ENCODE measurements at regions not wholly inside any gene's neighbourhood (a gene's known extent, or its start where the extent isn't known, plus 50 kb on each side); places are given as distances from the start of the nearest gene placed in this dataset.

DNA sequence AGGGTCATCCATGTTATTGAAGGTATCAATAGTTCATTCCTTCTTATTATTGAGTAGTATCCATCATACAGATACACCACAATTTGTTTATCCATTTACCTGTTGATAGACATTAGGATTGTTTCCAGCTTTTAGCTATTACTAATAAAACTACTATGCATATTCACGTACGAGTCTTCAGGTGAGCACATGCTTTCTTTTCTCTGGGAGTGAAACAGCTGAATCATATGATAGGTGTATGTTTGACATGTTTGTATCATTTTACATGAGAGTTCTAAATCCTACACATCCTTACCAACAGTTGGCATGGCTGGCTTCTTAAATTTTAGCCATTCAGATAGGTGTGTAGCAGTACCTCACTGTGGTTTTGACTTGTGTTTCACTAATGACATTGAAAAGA lies 556.6 kb upstream of the DIPK2B start:
- TF ChIP-seq, protein P1, sequence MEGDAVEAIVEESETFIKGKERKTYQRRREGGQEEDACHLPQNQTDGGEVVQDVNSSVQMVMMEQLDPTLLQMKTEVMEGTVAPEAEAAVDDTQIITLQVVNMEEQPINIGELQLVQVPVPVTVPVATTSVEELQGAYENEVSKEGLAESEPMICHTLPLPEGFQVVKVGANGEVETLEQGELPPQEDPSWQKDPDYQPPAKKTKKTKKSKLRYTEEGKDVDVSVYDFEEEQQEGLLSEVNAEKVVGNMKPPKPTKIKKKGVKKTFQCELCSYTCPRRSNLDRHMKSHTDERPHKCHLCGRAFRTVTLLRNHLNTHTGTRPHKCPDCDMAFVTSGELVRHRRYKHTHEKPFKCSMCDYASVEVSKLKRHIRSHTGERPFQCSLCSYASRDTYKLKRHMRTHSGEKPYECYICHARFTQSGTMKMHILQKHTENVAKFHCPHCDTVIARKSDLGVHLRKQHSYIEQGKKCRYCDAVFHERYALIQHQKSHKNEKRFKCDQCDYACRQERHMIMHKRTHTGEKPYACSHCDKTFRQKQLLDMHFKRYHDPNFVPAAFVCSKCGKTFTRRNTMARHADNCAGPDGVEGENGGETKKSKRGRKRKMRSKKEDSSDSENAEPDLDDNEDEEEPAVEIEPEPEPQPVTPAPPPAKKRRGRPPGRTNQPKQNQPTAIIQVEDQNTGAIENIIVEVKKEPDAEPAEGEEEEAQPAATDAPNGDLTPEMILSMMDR (IDR thresholded peaks at IDR 0.05; ENCODE audit: control insufficient read depth, insufficient read depth, low read depth, low read length, missing control alignments): no peak
- DNase-seq (ENCODE audit: low read depth): no peak
- no peak overlapping the region for H3K4me3 ChIP-seq (ENCODE audit: control insufficient read depth, low read depth, low read length)

DNA sequence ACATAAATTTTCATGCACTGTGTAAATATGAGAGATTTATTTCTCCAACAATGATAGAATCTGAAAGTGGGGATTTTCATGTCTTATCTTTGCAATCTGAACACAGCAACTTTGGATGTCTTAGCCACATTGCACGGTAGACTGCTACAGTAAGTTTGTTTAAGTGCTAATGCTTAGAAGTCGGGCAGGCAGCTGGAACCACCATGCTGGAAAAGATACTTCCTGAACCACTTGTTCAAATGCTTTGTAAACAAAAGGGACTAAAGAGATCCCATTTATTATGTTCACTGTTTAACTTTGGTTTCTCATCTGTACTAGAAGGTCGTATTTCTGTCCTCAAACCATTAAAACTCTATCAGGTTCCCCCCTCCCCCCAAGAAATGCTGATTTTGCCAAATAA lies 555.9 kb upstream of the DIPK2B start:
- TF ChIP-seq, protein P1 (IDR thresholded peaks at IDR 0.05; ENCODE audit: control insufficient read depth, insufficient read depth, low read depth, low read length, missing control alignments): no peak
- DNase-seq (ENCODE audit: low read depth): no peak
- H3K4me3 ChIP-seq (ENCODE audit: control insufficient read depth, low read depth, low read length): no peak overlapping the region

DNA sequence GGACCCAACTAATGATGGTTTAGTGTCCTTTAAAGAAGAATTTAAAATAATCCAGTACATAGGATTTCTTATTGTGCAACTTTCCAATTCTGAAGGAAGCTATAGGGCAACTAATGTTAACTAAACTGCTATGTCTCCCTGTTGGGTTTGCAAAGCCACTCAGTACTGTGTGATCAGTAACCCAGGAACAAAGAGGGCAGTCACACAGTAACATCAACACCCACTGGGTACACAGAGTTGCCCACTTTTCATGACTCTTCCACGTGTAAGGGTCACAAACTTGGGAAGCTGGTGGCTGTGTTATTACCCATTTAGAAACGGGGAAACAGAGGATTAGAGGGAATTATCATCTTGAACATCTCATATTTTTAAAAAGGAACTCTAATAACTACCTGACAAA lies 555.0 kb upstream of the DIPK2B start:
- TF ChIP-seq, protein P1 (IDR thresholded peaks at IDR 0.05; ENCODE audit: control insufficient read depth, insufficient read depth, low read depth, low read length, missing control alignments): no peak
- H3K4me3 ChIP-seq (ENCODE audit: control insufficient read depth, low read depth, low read length): no peak overlapping the region
- no peak for DNase-seq (ENCODE audit: low read depth)

DNA sequence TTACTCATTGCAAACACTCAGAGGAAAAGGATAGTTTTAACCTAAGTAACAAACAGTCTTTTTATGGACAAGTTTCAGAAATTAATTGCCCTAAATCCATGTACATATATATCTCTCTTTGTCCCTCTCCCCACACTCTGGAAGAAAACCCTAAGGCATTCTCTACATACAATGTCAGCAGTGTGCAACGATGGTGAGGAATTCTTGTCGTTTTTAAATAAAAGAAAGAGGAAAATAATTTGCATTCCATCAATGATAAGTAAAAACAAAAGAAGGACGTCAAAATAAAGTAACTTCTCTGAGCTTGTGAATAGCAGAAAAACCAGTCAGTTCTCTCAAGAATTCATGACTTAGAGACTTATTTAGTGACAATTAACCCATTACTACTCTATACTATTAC lies 550.5 kb upstream of the DIPK2B start:
- DNase-seq (ENCODE audit: low read depth): no peak
- H3K4me3 ChIP-seq (ENCODE audit: control insufficient read depth, low read depth, low read length): no peak overlapping the region
- TF ChIP-seq, protein P1 (IDR thresholded peaks at IDR 0.05; ENCODE audit: control insufficient read depth, insufficient read depth, low read depth, low read length, missing control alignments): no peak

DNA sequence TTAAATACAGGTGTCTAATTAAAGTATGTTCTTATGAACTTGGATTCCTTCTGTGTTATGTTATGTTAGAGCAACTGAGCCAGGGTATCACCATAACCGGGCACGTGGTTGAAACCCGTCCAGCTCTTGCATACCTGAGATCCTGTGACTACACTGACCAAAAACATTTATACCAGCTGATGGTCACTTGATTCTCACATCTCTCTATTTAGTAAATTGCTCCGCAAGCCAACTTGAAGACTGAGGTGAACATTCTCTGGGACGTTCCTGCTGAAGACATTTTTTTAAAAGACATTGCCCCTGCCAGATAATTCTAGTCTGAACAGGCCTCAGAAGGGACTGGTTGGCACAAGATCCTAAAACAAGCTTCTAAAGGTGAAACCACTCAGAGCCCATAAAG lies 550.0 kb upstream of the DIPK2B start:
- no peak overlapping the region for H3K4me3 ChIP-seq (ENCODE audit: control insufficient read depth, low read depth, low read length)
- TF ChIP-seq, protein P1 (IDR thresholded peaks at IDR 0.05; ENCODE audit: control insufficient read depth, insufficient read depth, low read depth, low read length, missing control alignments): no peak
- no peak for DNase-seq (ENCODE audit: low read depth)

DNA sequence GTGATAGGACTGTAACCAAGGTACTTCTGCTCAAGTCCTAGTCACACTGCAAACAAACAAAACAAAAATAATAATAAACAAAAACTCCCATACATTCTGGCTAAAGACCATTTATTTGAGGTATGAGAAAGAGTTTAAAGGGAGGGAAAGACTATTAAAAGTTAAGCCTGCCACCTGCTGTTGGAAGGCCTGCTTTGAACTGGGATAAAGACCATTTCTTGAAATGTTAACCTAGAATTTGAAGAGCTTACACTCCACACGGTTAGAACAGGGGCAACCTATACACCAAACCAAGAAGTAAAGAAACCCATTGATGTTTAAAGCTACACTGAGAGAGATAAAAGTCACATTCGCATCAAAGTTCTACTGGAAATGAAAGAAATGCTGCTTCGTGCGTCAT lies 548.7 kb upstream of the DIPK2B start:
- H3K4me3 ChIP-seq (ENCODE audit: control insufficient read depth, low read depth, low read length): no peak overlapping the region
- no peak for DNase-seq (ENCODE audit: low read depth)

More for the DNA sequence above, 548.7 kb upstream of the DIPK2B start:
- TF ChIP-seq, protein P1 (IDR thresholded peaks at IDR 0.05; ENCODE audit: control insufficient read depth, insufficient read depth, low read depth, low read length, missing control alignments): peak; percentile 51

Measured in AG09309 (cell line).